SU-DHL-6 (cell line): ENCODE measurements at regions not wholly inside any gene's neighbourhood (a gene's known extent, or its start where the extent isn't known, plus 50 kb on each side); places are given as distances from the start of the nearest gene placed in this dataset.

Source experiments
- H2AFZ ChIP-seq: fragments of 200-600 bp; sonication (generic); 2 replicates; pipeline ENCODE4 v1.6.1; 2014; ENCODE audit warnings: low read depth, mild to moderate bottlenecking, moderate library complexity, mixed read lengths, antibody characterized with exemption, low read length; ENCODE audit not compliant: severe bottlenecking
- H3F3A ChIP-seq: fragments of 200-600 bp; shearing (Covaris generic); 2 replicates; pipeline ENCODE4 v1.6.0; 2016; ENCODE audit warnings: antibody characterized with exemption, mild to moderate bottlenecking; ENCODE audit not compliant: insufficient read depth
- H3K27ac ChIP-seq: fragments of 200-600 bp; sonication (generic); 2 replicates; pipeline ENCODE4 v1.5.1; 2016; ENCODE audit warnings: low read depth, mild to moderate bottlenecking, low read length, moderate library complexity, mixed read lengths
- H3K27me3 ChIP-seq: fragments of 200-600 bp; sonication (generic), shearing (Covaris generic); 2 replicates; pipeline ENCODE4 v1.6.0; 2014; ENCODE audit warnings: mild to moderate bottlenecking, low read length
- H3K36me3 ChIP-seq: fragments of 200-600 bp; sonication (generic); 2 replicates; pipeline ENCODE4 v1.6.1; 2014; ENCODE audit warnings: mild to moderate bottlenecking, low read length, mixed read lengths
- H3K4me2 ChIP-seq: fragments of 300-600, 200-600 bp; shearing (Covaris generic), sonication (generic); 2 replicates; pipeline ENCODE4 v1.6.0; 2014; ENCODE audit warnings: low read length, low read depth, mild to moderate bottlenecking; ENCODE audit not compliant: poor library complexity, severe bottlenecking
- H3K4me3 ChIP-seq: fragments of 200-600 bp; sonication (generic); 2 replicates; pipeline ENCODE4 v1.5.1; 2014; ENCODE audit warnings: antibody characterized with exemption, low read length, mild to moderate bottlenecking, mixed read lengths; ENCODE audit not compliant: insufficient read depth, poor library complexity, severe bottlenecking
- H3K79me2 ChIP-seq: fragments of 200-600 bp; sonication (generic); 2 replicates; pipeline ENCODE4 v1.6.1; 2014; ENCODE audit warnings: mild to moderate bottlenecking, low read length, moderate library complexity; ENCODE audit not compliant: insufficient read depth
- H3K9ac ChIP-seq: fragments of 200-600 bp; sonication (generic); 2 replicates; pipeline ENCODE4 v1.7.0; 2014; ENCODE audit warnings: mild to moderate bottlenecking, low read length
- H3K9me2 ChIP-seq: fragments of 200-600 bp; sonication (generic); replicated peaks from 2 replicates; pipeline ENCODE4 v1.6.1; 2014; ENCODE audit warnings: low read length; ENCODE audit not compliant: insufficient read depth
- H3K9me3 ChIP-seq: fragments of 200-600 bp; sonication (generic); 2 replicates; pipeline ENCODE4 v1.6.1; 2014; ENCODE audit warnings: low read length, mixed read lengths; ENCODE audit not compliant: insufficient read depth
- H4K20me1 ChIP-seq: fragments of 200-600 bp; sonication (generic); 2 replicates; pipeline ENCODE4 v1.6.1; 2014; ENCODE audit warnings: low read depth, mild to moderate bottlenecking, antibody characterized with exemption, low read length, moderate library complexity, mixed read lengths
- CTCF ChIP-seq: fragments of 200-600 bp; sonication (generic); IDR thresholded peaks from one replicate; pipeline ENCODE4 v1.5.1; 2017; ENCODE audit warnings: antibody characterized with exemption, mild to moderate bottlenecking, low read length, moderate library complexity; ENCODE audit not compliant: insufficient read depth, poor library complexity, severe bottlenecking
- EZH2phosphoT487 ChIP-seq: fragments of 200-600 bp; sonication (generic), shearing (Covaris generic); conservative IDR thresholded peaks from 2 replicates; pipeline ENCODE4 v1.6.1; 2018; ENCODE audit warnings: mild to moderate bottlenecking, antibody characterized with exemption, low read length, moderate library complexity, mixed read lengths

GRCh38 chr10:62652114-62652513, 152.4 kb upstream of the ADO start:
- H3K9me3 ChIP-seq, result peaks cover 6% of the 10 kb centered on the region; the same call in 1 of the 2 replicates
- no peak overlapping the region for H3K4me2 ChIP-seq
- H3K4me3 ChIP-seq, result no peak overlapping the region
- no peaks in the 10 kb centered on the region for H3K9me2 ChIP-seq
- TF ChIP-seq CTCF, result no peak
- TF ChIP-seq EZH2phosphoT487, result no peak
- no peaks in the 10 kb centered on the region for H3K27me3 ChIP-seq
- H4K20me1 ChIP-seq, result no peaks in the 10 kb centered on the region
- H2AFZ ChIP-seq, result no peak overlapping the region
- no peaks in the 10 kb centered on the region for H3K36me3 ChIP-seq
- H3F3A ChIP-seq, result 0 out of 2 replicates have a peak, but pooled peaks cover 6% of the 10 kb centered on the region
- H3K27ac ChIP-seq, result peak overlapping the region; percentile 69; the same call in 1 of the 2 replicates
- no peak overlapping the region for H3K9ac ChIP-seq
- no peaks in the 10 kb centered on the region for H3K79me2 ChIP-seq

- Histone ChIP-seq H3K4me2 (peak overlapping the region; percentile 33), H3K9me3 (peaks cover 6% of the 10 kb centered on the region; the same call in 1 of the 2 replicates), H3F3A (0 out of 2 replicates have a peak, but pooled peaks cover 6% of the 10 kb centered on the region), H3K4me3 (peak overlapping the region; percentile 38), H3K79me2 (no peaks in the 10 kb centered on the region), H3K9ac (no peak overlapping the region), H3K27ac (peak overlapping the region; percentile 69), H3K36me3 (no peaks in the 10 kb centered on the region), H3K9me2 (no peaks in the 10 kb centered on the region), H4K20me1 (no peaks in the 10 kb centered on the region), H3K27me3 (no peaks in the 10 kb centered on the region), H2AFZ (no peak overlapping the region)
- no peak for TF ChIP-seq CTCF
These were observed 152.0 kb upstream of the ADO start for GRCh38 chr10:62652564-62652963.

- Histone ChIP-seq H3K79me2 (no peaks in the 10 kb centered on the region), H3K9me2 (no peaks in the 10 kb centered on the region), H3K9me3 (peaks cover 6% of the 10 kb centered on the region; the same call in 1 of the 2 replicates), H3K9ac (0 out of 2 replicates have a peak overlapping the region, but pooled peaks have one; percentile 2), H3K27ac (peak overlapping the region; percentile 69), H3K4me2 (peak overlapping the region; percentile 33), H3F3A (0 out of 2 replicates have a peak, but pooled peaks cover 6% of the 10 kb centered on the region), H4K20me1 (no peaks in the 10 kb centered on the region), H3K36me3 (no peaks in the 10 kb centered on the region), H3K27me3 (no peaks in the 10 kb centered on the region), H2AFZ (no peak overlapping the region), H3K4me3 (peak overlapping the region; percentile 38)
- TF ChIP-seq EZH2phosphoT487 (no peak), CTCF (no peak)
These were observed 151.3 kb upstream of the ADO start for GRCh38 chr10:62653254-62653653.
